H1 (cell line): ENCODE measurements at regions not wholly inside any gene's neighbourhood (a gene's known extent, or its start where the extent isn't known, plus 50 kb on each side); places are given as distances from the start of the nearest gene placed in this dataset.

Experiments used
- CTCF ChIA-PET: fragments of 300-600 bp; sonication (Branson Sonifier 250); formaldehyde crosslinking; loops from one replicate; lab custom pipeline; 2021; ENCODE audit not compliant: partially characterized antibody; lab: Charles Lee
- POLR2A ChIA-PET: fragments of 300-600 bp; sonication (Branson Sonifier 250); formaldehyde crosslinking; loops from one replicate; lab custom pipeline; 2021; ENCODE audit warnings: inconsistent platforms; ENCODE audit not compliant: partially characterized antibody; lab: Charles Lee
- DNase-seq, 2 experiments: peaks; one replicate each; pipeline versions ENCODE4 v3.0.0 to v3.0.0-alpha.2; 2010 to 2022; ENCODE audit warnings: low spot score in 2 of 2, low read depth in 1 of 2, mixed read lengths in 1 of 2
- FAIRE-seq: peaks from 2 replicates; lab custom pipeline; 2011; peaks lifted over from hg19 to GRCh38; lab: Jason Lieb, UNC
- H2AFZ ChIP-seq: 2 replicates; pipeline ENCODE4 v1.8.1; 2012; ENCODE audit warnings: low read length, inconsistent platforms
- H2AK5ac ChIP-seq: 2 replicates; pipeline ENCODE4 v1.6.1; 2013; ENCODE audit warnings: low read depth, low read length
- H2BK120ac ChIP-seq: replicated peaks from 2 replicates; pipeline ENCODE3; 2013; ENCODE audit warnings: low read depth, low read length, inconsistent platforms
- H2BK12ac ChIP-seq: 2 replicates; pipeline ENCODE4 v1.6.1; 2013; ENCODE audit warnings: low read depth, low read length
- H2BK15ac ChIP-seq: 2 replicates; pipeline ENCODE4 v1.6.1; 2013; ENCODE audit warnings: low read length
- H2BK20ac ChIP-seq: 2 replicates; pipeline ENCODE4 v1.6.1; 2013; ENCODE audit warnings: low read length
- H2BK5ac ChIP-seq: 2 replicates; pipeline ENCODE4 v1.6.1; 2013; ENCODE audit warnings: low read depth, low read length
- H3K14ac ChIP-seq: 2 replicates; pipeline ENCODE4 v1.6.1; 2013; ENCODE audit warnings: inconsistent platforms; ENCODE audit not compliant: insufficient read length
- H3K18ac ChIP-seq: 2 replicates; pipeline ENCODE4 v1.6.1; 2013; ENCODE audit warnings: low read length; ENCODE audit errors: extremely low read depth
- H3K23ac ChIP-seq: 2 replicates; pipeline ENCODE4 v1.6.1; 2013; ENCODE audit warnings: inconsistent platforms; ENCODE audit not compliant: insufficient read length
- H3K23me2 ChIP-seq: 2 replicates; pipeline ENCODE4 v1.6.1; 2013; ENCODE audit warnings: low read depth, low read length
- H3K27ac ChIP-seq: 2 replicates; pipeline ENCODE4 v1.6.1; 2011; ENCODE audit warnings: low read depth, low read length, inconsistent platforms
- H3K27me3 ChIP-seq, 4 experiments: replicated peaks in 1 of 4; 1 replicate in 1 of 4; 2 replicates in 3 of 4; pipeline versions ENCODE4 v1.6.1 to v1.8.1; 2011 to 2013; ENCODE audit warnings: low read length in 3 of 4, mild to moderate bottlenecking in 3 of 4, inconsistent platforms in 2 of 4, mixed read lengths in 2 of 4, moderate library complexity in 1 of 4; ENCODE audit not compliant: control insufficient read depth in 3 of 4, insufficient read depth in 3 of 4; ENCODE audit errors: extremely low read depth in 1 of 4
- H3K36me3 ChIP-seq, 4 experiments: 2 replicates each; pipeline versions ENCODE4 v1.6.1 to v1.8.1; 2011 to 2013; ENCODE audit warnings: mild to moderate bottlenecking in 4 of 4, low read length in 3 of 4, moderate library complexity in 2 of 4, control low read depth in 1 of 4, inconsistent platforms in 1 of 4; ENCODE audit not compliant: insufficient read depth in 4 of 4, control insufficient read depth in 2 of 4
- H3K4ac ChIP-seq: replicated peaks from 2 replicates; pipeline ENCODE3; 2013; ENCODE audit warnings: low read length, low read depth, mixed read lengths, inconsistent platforms; ENCODE audit not compliant: insufficient read length
- H3K4me1 ChIP-seq, 4 experiments: replicated peaks in 1 of 4; 1 replicate in 1 of 4; 2 replicates in 3 of 4; pipeline versions ENCODE4 v1.6.1 to v1.8.1; 2011 to 2013; ENCODE audit warnings: low read length in 3 of 4, inconsistent platforms in 2 of 4, mixed read lengths in 1 of 4; ENCODE audit not compliant: insufficient read depth in 4 of 4, control insufficient read depth in 3 of 4
- H3K4me2 ChIP-seq, 2 experiments: 2 replicates each; pipeline versions ENCODE4 v1.6.1 to v1.8.1; 2011 to 2013; ENCODE audit warnings: low read depth in 2 of 2, low read length in 2 of 2, control low read depth in 1 of 2, inconsistent platforms in 1 of 2, mild to moderate bottlenecking in 1 of 2; ENCODE audit not compliant: insufficient read depth in 1 of 2
- H3K4me3 ChIP-seq, 4 experiments: fragments of 200-600, 300-600 bp in 1 of 4; sonication (generic), shearing (Covaris generic), sonication (Bioruptor Twin) in 1 of 4; 2 replicates each; pipeline versions ENCODE4 v1.5.1 to v1.8.1; 2011 to 2016; ENCODE audit warnings: low read length in 4 of 4, low read depth in 3 of 4, control low read depth in 2 of 4, inconsistent platforms in 2 of 4, mild to moderate bottlenecking in 2 of 4, mixed read lengths in 1 of 4, moderate library complexity in 1 of 4; ENCODE audit not compliant: insufficient read depth in 2 of 4; ENCODE audit errors: extremely low read depth in 1 of 4
- H3K56ac ChIP-seq: replicated peaks from 2 replicates; pipeline ENCODE3; 2013; ENCODE audit warnings: low read depth, mild to moderate bottlenecking, mixed read lengths, low read length, inconsistent platforms; ENCODE audit not compliant: insufficient read length
- H3K79me1 ChIP-seq: 2 replicates; pipeline ENCODE4 v1.6.1; 2013; ENCODE audit warnings: low read depth, low read length, control low read depth
- H3K79me2 ChIP-seq, 2 experiments: 2 replicates each; pipeline versions ENCODE4 v1.6.1 to v1.8.1; 2012 to 2013; ENCODE audit warnings: low read length in 2 of 2, mild to moderate bottlenecking in 2 of 2, inconsistent platforms in 1 of 2; ENCODE audit not compliant: insufficient read depth in 2 of 2, control insufficient read depth in 1 of 2
- H3K9ac ChIP-seq, 4 experiments: replicated peaks in 1 of 4; 1 replicate in 1 of 4; 2 replicates in 3 of 4; pipeline versions ENCODE4 v1.6.1 to v1.8.1; 2011 to 2013; ENCODE audit warnings: low read depth in 3 of 4, low read length in 3 of 4, control low read depth in 2 of 4, mild to moderate bottlenecking in 2 of 4, moderate library complexity in 2 of 4, inconsistent platforms in 1 of 4; ENCODE audit errors: extremely low read depth in 1 of 4
- H3K9me3 ChIP-seq, 2 experiments: 2 replicates each; pipeline versions ENCODE4 v1.6.1 to v1.8.1; 2012 to 2013; ENCODE audit warnings: mild to moderate bottlenecking in 2 of 2, moderate library complexity in 2 of 2, control low read depth in 1 of 2, inconsistent platforms in 1 of 2, low read depth in 1 of 2, low read length in 1 of 2, mixed read lengths in 1 of 2; ENCODE audit not compliant: insufficient read depth in 2 of 2
- H4K20me1 ChIP-seq, 2 experiments: replicated peaks in 1 of 2; 2 replicates each; pipeline versions ENCODE3 to v1.8.1; 2011 to 2013; ENCODE audit warnings: inconsistent platforms in 2 of 2, low read length in 2 of 2, mild to moderate bottlenecking in 1 of 2; ENCODE audit not compliant: insufficient read depth in 2 of 2, control insufficient read depth in 1 of 2
- H4K5ac ChIP-seq: 2 replicates; pipeline ENCODE4 v1.6.1; 2013; ENCODE audit warnings: low read length, low read depth, mixed read lengths, inconsistent platforms; ENCODE audit not compliant: insufficient read length
- H4K8ac ChIP-seq: 2 replicates; pipeline ENCODE4 v1.8.0; 2013; ENCODE audit warnings: mild to moderate bottlenecking, moderate library complexity, low read length, inconsistent platforms; ENCODE audit not compliant: insufficient read depth; ENCODE audit errors: extremely low read depth
- H4K91ac ChIP-seq: replicated peaks from 2 replicates; pipeline ENCODE3; 2013; ENCODE audit warnings: low read length, mixed read lengths, inconsistent platforms; ENCODE audit not compliant: insufficient read length
- ATF3 ChIP-seq: IDR thresholded peaks from 2 replicates; pipeline ENCODE4 v1.6.1; 2011; ENCODE audit warnings: low read depth, mild to moderate bottlenecking, low read length; ENCODE audit not compliant: insufficient read depth
- CTBP2 ChIP-seq: IDR thresholded peaks from 2 replicates; pipeline ENCODE4 v1.7.0; 2011; ENCODE audit warnings: borderline replicate concordance, mild to moderate bottlenecking, moderate library complexity, mixed read lengths, low read length; ENCODE audit not compliant: insufficient read depth, insufficient read length
- USF2 ChIP-seq: IDR thresholded peaks from 2 replicates; pipeline ENCODE4 v1.6.1; 2011; ENCODE audit warnings: low read length, improper control_type of control experiment
- YY1 ChIP-seq: IDR thresholded peaks from 2 replicates; pipeline ENCODE4 v1.6.1; 2011; ENCODE audit warnings: low read depth, mild to moderate bottlenecking, low read length
- WGBS, 2 experiments: shearing (Covaris generic) in 1 of 2; methylation state at CpG; one replicate each; pipeline versions ENCODE4 v1.1.6 to v1.1.7; 2013 to 2015; ENCODE audit warnings: low lambda C conversion rate in 2 of 2, mixed read lengths in 2 of 2, inconsistent platforms in 1 of 2, low coverage in 1 of 2, missing lambda C conversion rate in 1 of 2; ENCODE audit not compliant: insufficient replicate concordance in 2 of 2, insufficient coverage in 1 of 2, insufficient read length in 1 of 2; ENCODE audit errors: extremely low coverage in 1 of 2, missing lambda C conversion rate in 1 of 2; 5-methylcytosine and 5-hydroxymethylcytosine counted together
- TF ChIP-seq, protein P1 (sequence below): IDR thresholded peaks from 2 replicates; pipeline ENCODE4 v1.6.1; 2012; ENCODE audit warnings: low read length, inconsistent platforms

- Histone ChIP-seq H3K14ac (no peak overlapping the region), H4K20me1 (no peaks in the 10 kb centered on the region), H3K56ac (no peak overlapping the region), H3K4me2 (no peak overlapping the region), H3K36me3 (no peaks in the 10 kb centered on the region), H3K9me3 (no peaks in the 10 kb centered on the region), H2BK15ac (no peak overlapping the region), H3K4ac (no peak overlapping the region), H3K9ac (no peak overlapping the region), H2AFZ (no peak overlapping the region), H3K27me3 (no peaks in the 10 kb centered on the region), H3K27ac (no peak overlapping the region), H3K79me1 (no peaks in the 10 kb centered on the region), H2AK5ac (no peak overlapping the region), H3K4me3 (no peak overlapping the region), H2BK20ac (no peak overlapping the region), H4K8ac (no peak overlapping the region), H2BK5ac (no peak overlapping the region), H4K91ac (no peak overlapping the region), H2BK12ac (no peak overlapping the region), H3K23me2 (no peaks in the 10 kb centered on the region), H4K5ac (no peak overlapping the region)
- CTCF ChIA-PET = interaction anchor here (3.2 kb wide), 1 partner anchor 138 kb away, joined by 19 read pairs; no protein-coding TSS in a partner anchor
- FAIRE-seq (no peak), DNase-seq (no peak)
- TF ChIP-seq CTBP2 (no peak), USF2 (no peak), ATF3 (no peak), YY1 (no peak)
- TF ChIP-seq, protein P1, sequence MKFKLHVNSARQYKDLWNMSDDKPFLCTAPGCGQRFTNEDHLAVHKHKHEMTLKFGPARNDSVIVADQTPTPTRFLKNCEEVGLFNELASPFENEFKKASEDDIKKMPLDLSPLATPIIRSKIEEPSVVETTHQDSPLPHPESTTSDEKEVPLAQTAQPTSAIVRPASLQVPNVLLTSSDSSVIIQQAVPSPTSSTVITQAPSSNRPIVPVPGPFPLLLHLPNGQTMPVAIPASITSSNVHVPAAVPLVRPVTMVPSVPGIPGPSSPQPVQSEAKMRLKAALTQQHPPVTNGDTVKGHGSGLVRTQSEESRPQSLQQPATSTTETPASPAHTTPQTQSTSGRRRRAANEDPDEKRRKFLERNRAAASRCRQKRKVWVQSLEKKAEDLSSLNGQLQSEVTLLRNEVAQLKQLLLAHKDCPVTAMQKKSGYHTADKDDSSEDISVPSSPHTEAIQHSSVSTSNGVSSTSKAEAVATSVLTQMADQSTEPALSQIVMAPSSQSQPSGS = no peak
- TF ChIP-seq, all 59 proteins: peak for 0
- POLR2A ChIA-PET = no interaction called here
- H3K4me1 ChIP-seq = no peaks in the 10 kb centered on the region
- no peak overlapping the region for H3K18ac ChIP-seq
- H3K23ac ChIP-seq = no peak overlapping the region
- H3K79me2 ChIP-seq = no peaks in the 10 kb centered on the region
- no peak overlapping the region for H2BK120ac ChIP-seq
- 85% methylated on average over 1 of the region's 1 CpG; no CpG with 5 or more reads in 1 of the 2 experiments for WGBS, 2 experiments
These were observed 221.9 kb upstream of the NANOGP8 start for GRCh38 chr15:35307026-35307425.
